ENCODE measurements at regions not wholly inside any gene's neighbourhood (a gene's known extent, or its start where the extent isn't known, plus 50 kb on each side); places are given as distances from the start of the nearest gene placed in this dataset.

DNA sequence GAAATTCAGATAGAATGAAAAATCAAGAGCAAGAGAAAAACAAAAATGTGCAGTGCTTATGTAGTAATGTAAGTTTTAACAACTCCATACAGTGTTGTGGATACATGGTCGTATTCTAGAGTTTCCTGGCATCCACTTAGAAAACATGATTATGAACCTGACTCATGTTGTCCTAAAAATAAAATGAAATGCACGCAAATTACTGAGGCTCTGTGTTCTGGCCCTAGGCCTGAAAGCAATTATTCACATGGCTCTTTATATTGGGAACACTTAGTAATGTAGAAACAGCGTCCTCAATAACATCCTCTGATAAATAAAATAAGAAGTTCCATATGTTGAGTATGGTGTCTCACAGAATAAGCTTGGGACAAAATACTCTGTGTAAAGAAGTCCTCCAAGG is 200.2 kb upstream of the SEMA3E start:
- TF ChIP-seq CTCF (IDR thresholded peaks at IDR 0.05) (no peak), EP300 (IDR thresholded peaks at IDR 0.05) (no peak)

Measured in stomach (tissue), 4 donors.